ENCODE measurements at regions not wholly inside any gene's neighbourhood (a gene's known extent, or its start where the extent isn't known, plus 50 kb on each side); places are given as distances from the start of the nearest gene placed in this dataset.

- TF ChIP-seq CTCF (IDR thresholded peaks at IDR 0.05; ENCODE audit: control insufficient read depth, insufficient read depth, low read depth, low read length, missing control alignments), result no peak
- no peak for DNase-seq (ENCODE audit: low read depth)
- no peak overlapping the region for H3K4me3 ChIP-seq (ENCODE audit: control insufficient read depth, low read depth, low read length)
Observed at GRCh38 chr1:209157546-209158249, 425.8 kb upstream of the CAMK1G start.

GRCh38 chr1:209158851-209159250, 424.7 kb upstream of the CAMK1G start:
- no peak for DNase-seq (ENCODE audit: low read depth)
- TF ChIP-seq CTCF (IDR thresholded peaks at IDR 0.05; ENCODE audit: control insufficient read depth, insufficient read depth, low read depth, low read length, missing control alignments), result no peak
- H3K4me3 ChIP-seq (ENCODE audit: control insufficient read depth, low read depth, low read length), result no peak overlapping the region

GRCh38 chr1:209160230-209160629, 423.3 kb upstream of the CAMK1G start:
- H3K4me3 ChIP-seq (ENCODE audit: control insufficient read depth, low read depth, low read length), result no peak overlapping the region
- no peak for DNase-seq (ENCODE audit: low read depth)
- no peak for TF ChIP-seq CTCF (IDR thresholded peaks at IDR 0.05; ENCODE audit: control insufficient read depth, insufficient read depth, low read depth, low read length, missing control alignments)

- DNase-seq (ENCODE audit: low read depth), result no peak
- no peak for TF ChIP-seq CTCF (IDR thresholded peaks at IDR 0.05; ENCODE audit: control insufficient read depth, insufficient read depth, low read depth, low read length, missing control alignments)
- H3K4me3 ChIP-seq (ENCODE audit: control insufficient read depth, low read depth, low read length), result no peak overlapping the region
Observed at GRCh38 chr1:209162651-209163050, 420.9 kb upstream of the CAMK1G start.

GRCh38 chr1:209168204-209168603, 415.3 kb upstream of the CAMK1G start:
- no peak overlapping the region for H3K4me3 ChIP-seq (ENCODE audit: control insufficient read depth, low read depth, low read length)
- DNase-seq (ENCODE audit: low read depth), result no peak
- TF ChIP-seq CTCF (IDR thresholded peaks at IDR 0.05; ENCODE audit: control insufficient read depth, insufficient read depth, low read depth, low read length, missing control alignments), result no peak

GRCh38 chr1:209171151-209171550, 412.4 kb upstream of the CAMK1G start:
- no peak for DNase-seq (ENCODE audit: low read depth)
- TF ChIP-seq CTCF (IDR thresholded peaks at IDR 0.05; ENCODE audit: control insufficient read depth, insufficient read depth, low read depth, low read length, missing control alignments), result no peak
- H3K4me3 ChIP-seq (ENCODE audit: control insufficient read depth, low read depth, low read length), result no peak overlapping the region

Data from AG09309 (cell line).